HepG2 (cell line): ENCODE measurements at regions not wholly inside any gene's neighbourhood (a gene's known extent, or its start where the extent isn't known, plus 50 kb on each side); places are given as distances from the start of the nearest gene placed in this dataset.

Experiments used
- ATAC-seq: fragments of 200-7000 bp; cut with Tn5 transposase; 3 replicates; pipeline ENCODE4 v1.9.1; 2020; ENCODE audit warnings: mild to moderate bottlenecking, moderate library complexity
- BruUV-seq: library from RNA; stranded (reverse); fragments of 400-500 nt; replicated peaks from 2 replicates; lab custom pipeline; 2021; lab: Mats Ljungman, UMichigan
- CTCF ChIA-PET: fragments of 300-600 bp; formaldehyde crosslinking; extraction: SDS; loops from one replicate; lab custom pipeline; 2021; ENCODE audit warnings: low total read pairs, inconsistent platforms, low intra/inter-chr PET ratio; lab: Yijun Ruan, JAX
- POLR2A ChIA-PET: fragments of 350-600 bp; sonication (Branson Sonifier 250); formaldehyde crosslinking; loops from one replicate; lab custom pipeline; 2020; ENCODE audit warnings: antibody characterized with exemption, inconsistent platforms; lab: Yijun Ruan, JAX
- DNase-seq: peaks from one replicate; pipeline ENCODE4 v3.0.0-alpha.2; 2015; ENCODE audit warnings: low spot score
- FAIRE-seq: peaks from 3 replicates; lab custom pipeline; 2011; peaks lifted over from hg19 to GRCh38; lab: Jason Lieb, UNC
- H2AFZ ChIP-seq: one replicate; pipeline ENCODE4 v1.6.1; 2011; ENCODE audit warnings: low read length, inconsistent platforms
- H3K27ac ChIP-seq: fragments of 300-600 bp; 3 replicates; pipeline ENCODE4 v1.8.0; 2011; ENCODE audit warnings: mixed run types, mild to moderate bottlenecking, mixed read lengths, low read length, inconsistent platforms; ENCODE audit not compliant: insufficient read depth; ENCODE audit errors: extremely low read length
- H3K27me3 ChIP-seq, 2 experiments: fragments of 200-600 bp in 1 of 2; 2 replicates in 1 of 2; 3 replicates in 1 of 2; pipeline versions ENCODE4 v1.6.0 to v1.8.0; 2011; ENCODE audit warnings: low read length in 2 of 2, mild to moderate bottlenecking in 2 of 2, moderate library complexity in 2 of 2, inconsistent platforms in 1 of 2; ENCODE audit not compliant: insufficient read depth in 2 of 2, control insufficient read depth in 1 of 2
- H3K36me3 ChIP-seq, 2 experiments: fragments of 200-600 bp in 1 of 2; replicated peaks in 1 of 2; 2 replicates in 1 of 2; 3 replicates in 1 of 2; pipeline versions ENCODE4 v1.5.1 to v1.8.0; 2011; ENCODE audit warnings: low read length in 2 of 2, inconsistent platforms in 1 of 2; ENCODE audit not compliant: insufficient read depth in 2 of 2, control insufficient read depth in 1 of 2
- H3K4me1 ChIP-seq: 2 replicates; pipeline ENCODE4 v1.5.1; 2012; ENCODE audit warnings: low read length, inconsistent platforms; ENCODE audit not compliant: insufficient read depth
- H3K4me2 ChIP-seq: 2 replicates; pipeline ENCODE4 v1.6.0; 2011; ENCODE audit warnings: low read depth, low read length, inconsistent platforms
- H3K4me3 ChIP-seq, 3 experiments: fragments of 200-600 bp in 1 of 3; sonication (generic), shearing (Covaris generic) in 1 of 3; replicated peaks in 1 of 3; 2 replicates each; pipeline ENCODE4 v1.5.1; 2011 to 2016; ENCODE audit warnings: low read length in 3 of 3, inconsistent platforms in 2 of 3, low read depth in 2 of 3, mild to moderate bottlenecking in 2 of 3, control low read depth in 1 of 3, mixed read lengths in 1 of 3; ENCODE audit not compliant: insufficient read depth in 1 of 3
- H3K79me2 ChIP-seq: one replicate; pipeline ENCODE4 v1.6.1; 2011; ENCODE audit warnings: low read length, inconsistent platforms; ENCODE audit not compliant: insufficient read depth
- H3K9ac ChIP-seq: 2 replicates; pipeline ENCODE4 v1.6.0; 2011; ENCODE audit warnings: mild to moderate bottlenecking, low read depth, low read length, inconsistent platforms; ENCODE audit not compliant: insufficient read depth
- H3K9me3 ChIP-seq: 2 replicates; pipeline ENCODE4 v1.5.1; 2012; ENCODE audit warnings: mild to moderate bottlenecking, low read length
- H4K20me1 ChIP-seq: 2 replicates; pipeline ENCODE4 v1.6.0; 2011; ENCODE audit warnings: inconsistent platforms, mild to moderate bottlenecking, low read length, moderate library complexity; ENCODE audit not compliant: insufficient read depth
- ARNT2 ChIP-seq: sonication (generic); formaldehyde crosslinking; IDR thresholded peaks from 2 replicates; pipeline ENCODE4 v1.8.0; 2022; ENCODE audit warnings: mild to moderate bottlenecking, low read depth, missing genetic modification reagents, moderate library complexity
- FOXM1 ChIP-seq: sonication (generic); formaldehyde crosslinking; IDR thresholded peaks from 2 replicates; pipeline ENCODE4 v1.5.0; 2020; ENCODE audit warnings: missing genetic modification reagents
- HNRNPUL1 ChIP-seq: fragments of 200-400 bp; formaldehyde crosslinking; IDR thresholded peaks from 2 replicates; pipeline ENCODE4 v1.6.1; 2017; ENCODE audit warnings: low read depth, mild to moderate bottlenecking, low read length, moderate library complexity
- HOXD1 ChIP-seq: sonication (generic); formaldehyde crosslinking; IDR thresholded peaks from 2 replicates; pipeline ENCODE4 v1.5.0; 2020; ENCODE audit warnings: missing genetic modification reagents
- KAT2B ChIP-seq: fragments of 150-350 bp; IDR thresholded peaks from 2 replicates; pipeline ENCODE4 v1.6.1; 2014; ENCODE audit warnings: low read depth, low read length, borderline replicate concordance
- MTA3 ChIP-seq: sonication (generic); formaldehyde crosslinking; IDR thresholded peaks from 2 replicates; pipeline ENCODE4 v1.4.0; 2020; ENCODE audit warnings: missing genetic modification reagents
- NFYC ChIP-seq: IDR thresholded peaks from 2 replicates; pipeline ENCODE4 v1.6.1; 2016; ENCODE audit warnings: missing genetic modification reagents, missing compliant biosample characterization
- RARA ChIP-seq: IDR thresholded peaks from 2 replicates; pipeline ENCODE4 v1.6.1; 2016; ENCODE audit warnings: missing genetic modification reagents, missing compliant biosample characterization
- SIN3B ChIP-seq: fragments of 150-350 bp; IDR thresholded peaks from 2 replicates; pipeline ENCODE4 v1.6.1; 2014; ENCODE audit warnings: low read length
- SMC3 ChIP-seq: IDR thresholded peaks from 2 replicates; pipeline ENCODE4 v1.6.1; 2011; ENCODE audit warnings: low read length, improper control_type of control experiment
- TGIF2 ChIP-seq: IDR thresholded peaks from 2 replicates; pipeline ENCODE4 v1.6.1; 2016; ENCODE audit warnings: control low read depth, missing compliant biosample characterization
- ZNF496 ChIP-seq: sonication (generic); formaldehyde crosslinking; IDR thresholded peaks from 2 replicates; pipeline ENCODE4 v1.8.1; 2023; ENCODE audit warnings: mild to moderate bottlenecking, moderate library complexity, missing genetic modification reagents; ENCODE audit not compliant: insufficient replicate concordance
- ZNF564 ChIP-seq: sonication (generic); formaldehyde crosslinking; IDR thresholded peaks from 2 replicates; pipeline ENCODE4 v1.8.1; 2023; ENCODE audit warnings: mild to moderate bottlenecking, missing genetic modification reagents
- ZNF709 ChIP-seq: sonication (generic); formaldehyde crosslinking; IDR thresholded peaks from 2 replicates; pipeline ENCODE4 v1.5.0; 2020; ENCODE audit warnings: mild to moderate bottlenecking, missing genetic modification reagents
- ZNF773 ChIP-seq: sonication (generic); formaldehyde crosslinking; IDR thresholded peaks from 2 replicates; pipeline ENCODE4 v1.4.0; 2020; ENCODE audit warnings: missing genetic modification reagents, borderline replicate concordance
- WGBS: methylation state at CpG from one replicate; pipeline ENCODE4 v1.1.6; 2017; ENCODE audit warnings: low lambda C conversion rate; 5-methylcytosine and 5-hydroxymethylcytosine counted together
- in situ Hi-C: cut with HindIII; loops from 2 replicates; pipeline ENCODE4 v1.10.0; 2017; ENCODE audit warnings: low pct_unique_long_range_greater_than_20kb; ENCODE audit not compliant: extremely low pct_ligation_motif_present
- intact Hi-C: fragments of 100-400 bp; cut with micrococcal nuclease; formaldehyde crosslinking; loops from one replicate; pipeline ENCODE4 v1.10.0; 2022; ENCODE audit not compliant: unreplicated experiment
- TF ChIP-seq, protein P1 (sequence below): IDR thresholded peaks from 2 replicates; pipeline ENCODE4 v1.6.1; 2018; ENCODE audit warnings: missing genetic modification reagents
- TF ChIP-seq, protein P2 (sequence below): sonication (generic); formaldehyde crosslinking; conservative IDR thresholded peaks from 2 replicates; pipeline ENCODE4 v1.8.0; 2022; ENCODE audit warnings: low read depth, missing genetic modification reagents
- TF ChIP-seq, protein P3 (sequence below): IDR thresholded peaks from 2 replicates; pipeline ENCODE4 v1.6.1; 2016; ENCODE audit warnings: control low read depth

DNA sequence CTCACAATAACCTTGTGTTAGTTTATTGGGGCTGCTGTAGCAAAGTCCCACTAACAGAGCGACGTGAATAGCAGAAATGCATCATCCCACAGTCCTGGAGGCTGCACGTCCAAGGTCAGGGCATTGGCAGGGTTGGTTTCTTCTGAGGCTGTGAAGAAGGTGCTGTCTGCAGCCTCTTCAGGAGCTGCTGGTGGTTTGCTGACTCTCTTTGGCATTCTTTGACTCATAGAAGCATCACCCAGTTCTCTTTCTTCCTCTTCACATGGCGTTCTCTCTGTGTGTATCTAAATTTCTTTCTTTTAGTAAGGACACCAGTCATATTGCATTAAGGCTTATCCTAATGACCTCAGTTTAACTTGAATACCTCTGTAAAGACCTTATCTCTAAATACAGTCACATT is 428.4 kb upstream of the KLF6 start:
- no peaks in the 10 kb centered on the region for H3K36me3 ChIP-seq
- no peaks in the 10 kb centered on the region for H3K4me1 ChIP-seq
- no peak overlapping the region for H3K27ac ChIP-seq
- BruUV-seq: no TSS peak
- in situ Hi-C loops: no loop called here
- intact Hi-C loops: no loop called here
- POLR2A ChIA-PET: no interaction called here
- WGBS: 3% methylated on average over 4 of the region's 4 CpGs
- FAIRE-seq (no peak), ATAC-seq (no peak), DNase-seq (no peak)
- H3K9ac ChIP-seq: no peak overlapping the region
- H4K20me1 ChIP-seq: no peaks in the 10 kb centered on the region
- CTCF ChIA-PET: no interaction called here
- TF ChIP-seq FOXM1 (CRISPR knock-in tag): no peak
- TF ChIP-seq TGIF2: no peak
- no peak for TF ChIP-seq ZNF773
- TF ChIP-seq ZNF709: no peak
- TF ChIP-seq, protein P1, sequence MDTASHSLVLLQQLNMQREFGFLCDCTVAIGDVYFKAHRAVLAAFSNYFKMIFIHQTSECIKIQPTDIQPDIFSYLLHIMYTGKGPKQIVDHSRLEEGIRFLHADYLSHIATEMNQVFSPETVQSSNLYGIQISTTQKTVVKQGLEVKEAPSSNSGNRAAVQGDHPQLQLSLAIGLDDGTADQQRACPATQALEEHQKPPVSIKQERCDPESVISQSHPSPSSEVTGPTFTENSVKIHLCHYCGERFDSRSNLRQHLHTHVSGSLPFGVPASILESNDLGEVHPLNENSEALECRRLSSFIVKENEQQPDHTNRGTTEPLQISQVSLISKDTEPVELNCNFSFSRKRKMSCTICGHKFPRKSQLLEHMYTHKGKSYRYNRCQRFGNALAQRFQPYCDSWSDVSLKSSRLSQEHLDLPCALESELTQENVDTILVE (CRISPR knock-in tag): no peak
- peaks cover 0 to 21% of the 10 kb centered on the region in 2 experiments; a peak in 3 of 5 replicates for H3K27me3 ChIP-seq
- no peaks in the 10 kb centered on the region for H3K79me2 ChIP-seq
- no peak overlapping the region for H3K4me3 ChIP-seq
- no peak overlapping the region for H3K4me2 ChIP-seq
- no peak overlapping the region for H2AFZ ChIP-seq
- H3K9me3 ChIP-seq: no peaks in the 10 kb centered on the region

DNA sequence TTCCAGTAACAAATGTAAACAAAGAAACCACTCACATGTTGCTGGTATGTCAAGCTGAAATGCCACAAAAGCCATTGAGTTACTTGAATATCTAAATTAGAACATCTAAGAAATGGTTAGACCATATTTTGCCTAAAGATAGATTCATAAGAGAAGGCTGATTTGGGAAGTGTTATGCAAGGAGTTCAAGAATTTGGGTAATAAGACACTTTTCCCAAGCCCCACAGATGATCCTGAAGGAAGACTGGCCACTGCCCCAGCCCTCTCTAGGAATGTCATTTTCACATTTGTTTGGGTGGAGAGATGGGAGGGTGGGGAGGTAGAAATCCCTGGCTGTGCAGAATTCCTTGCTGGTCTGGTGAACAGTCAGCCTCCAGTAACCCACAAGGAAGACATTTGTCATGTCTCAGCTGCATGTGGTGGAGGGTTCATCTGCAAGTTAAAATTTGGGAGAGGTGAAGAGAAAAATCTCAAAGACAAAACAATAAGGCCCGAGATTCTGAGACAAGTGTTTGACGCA is 427.2 kb upstream of the KLF6 start:
- Histone ChIP-seq H3K36me3 (no peaks in the 10 kb centered on the region), H3K9me3 (no peaks in the 10 kb centered on the region), H2AFZ (no peak overlapping the region), H3K79me2 (no peaks in the 10 kb centered on the region), H3K4me2 (no peak overlapping the region), H3K4me1 (no peaks in the 10 kb centered on the region), H3K27ac (no peak overlapping the region), H3K27me3 (peaks cover 0 to 24% of the 10 kb centered on the region in 2 experiments; a peak in 3 of 5 replicates), H3K4me3 (no peak overlapping the region), H3K9ac (no peak overlapping the region), H4K20me1 (no peaks in the 10 kb centered on the region)
- no peak for FAIRE-seq
- no peak for ATAC-seq
- in situ Hi-C loops (no loop called here), intact Hi-C loops (no loop called here)
- POLR2A ChIA-PET: no interaction called here
- DNase-seq: no peak
- CTCF ChIA-PET: no interaction called here
- WGBS: 23% methylated on average over 2 of the region's 2 CpGs
- no TSS peak for BruUV-seq
- TF ChIP-seq, protein P2, sequence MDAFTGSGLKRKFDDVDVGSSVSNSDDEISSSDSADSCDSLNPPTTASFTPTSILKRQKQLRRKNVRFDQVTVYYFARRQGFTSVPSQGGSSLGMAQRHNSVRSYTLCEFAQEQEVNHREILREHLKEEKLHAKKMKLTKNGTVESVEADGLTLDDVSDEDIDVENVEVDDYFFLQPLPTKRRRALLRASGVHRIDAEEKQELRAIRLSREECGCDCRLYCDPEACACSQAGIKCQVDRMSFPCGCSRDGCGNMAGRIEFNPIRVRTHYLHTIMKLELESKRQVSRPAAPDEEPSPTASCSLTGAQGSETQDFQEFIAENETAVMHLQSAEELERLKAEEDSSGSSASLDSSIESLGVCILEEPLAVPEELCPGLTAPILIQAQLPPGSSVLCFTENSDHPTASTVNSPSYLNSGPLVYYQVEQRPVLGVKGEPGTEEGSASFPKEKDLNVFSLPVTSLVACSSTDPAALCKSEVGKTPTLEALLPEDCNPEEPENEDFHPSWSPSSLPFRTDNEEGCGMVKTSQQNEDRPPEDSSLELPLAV (CRISPR knock-in tag): no peak
- TF ChIP-seq RARA (CRISPR knock-in tag) (no peak), SMC3 (no peak), NFYC (no peak), MTA3 (CRISPR knock-in tag) (no peak), HNRNPUL1 (no peak), HOXD1 (CRISPR knock-in tag) (no peak), ARNT2 (CRISPR knock-in tag) (no peak), SIN3B (no peak), ZNF496 (no peak), ZNF564 (CRISPR knock-in tag) (no peak), KAT2B (no peak)
- TF ChIP-seq, protein P3, sequence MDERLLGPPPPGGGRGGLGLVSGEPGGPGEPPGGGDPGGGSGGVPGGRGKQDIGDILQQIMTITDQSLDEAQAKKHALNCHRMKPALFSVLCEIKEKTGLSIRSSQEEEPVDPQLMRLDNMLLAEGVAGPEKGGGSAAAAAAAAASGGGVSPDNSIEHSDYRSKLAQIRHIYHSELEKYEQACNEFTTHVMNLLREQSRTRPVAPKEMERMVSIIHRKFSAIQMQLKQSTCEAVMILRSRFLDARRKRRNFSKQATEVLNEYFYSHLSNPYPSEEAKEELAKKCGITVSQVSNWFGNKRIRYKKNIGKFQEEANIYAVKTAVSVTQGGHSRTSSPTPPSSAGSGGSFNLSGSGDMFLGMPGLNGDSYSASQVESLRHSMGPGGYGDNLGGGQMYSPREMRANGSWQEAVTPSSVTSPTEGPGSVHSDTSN (CRISPR knock-in tag): no peak
